8988T (cell line): ENCODE measurements at regions not wholly inside any gene's neighbourhood (a gene's known extent, or its start where the extent isn't known, plus 50 kb on each side); places are given as distances from the start of the nearest gene placed in this dataset.
"Not testable (repeated sequence)": the region's sequence is repeated elsewhere in the genome, so short reads cannot be mapped to it uniquely, and the experiment has no call there.

Source experiments
- DNase-seq: peaks from one replicate; pipeline ENCODE4 v3.0.0; 2011

- DNase-seq, result no peak
These were observed 76.1 kb upstream of the CNIH3 start for GRCh38 chr1:224539971-224540370.

GRCh38 chr1:224540535-224540934, 75.6 kb upstream of the CNIH3 start:
- DNase-seq, result no peak

DNA sequence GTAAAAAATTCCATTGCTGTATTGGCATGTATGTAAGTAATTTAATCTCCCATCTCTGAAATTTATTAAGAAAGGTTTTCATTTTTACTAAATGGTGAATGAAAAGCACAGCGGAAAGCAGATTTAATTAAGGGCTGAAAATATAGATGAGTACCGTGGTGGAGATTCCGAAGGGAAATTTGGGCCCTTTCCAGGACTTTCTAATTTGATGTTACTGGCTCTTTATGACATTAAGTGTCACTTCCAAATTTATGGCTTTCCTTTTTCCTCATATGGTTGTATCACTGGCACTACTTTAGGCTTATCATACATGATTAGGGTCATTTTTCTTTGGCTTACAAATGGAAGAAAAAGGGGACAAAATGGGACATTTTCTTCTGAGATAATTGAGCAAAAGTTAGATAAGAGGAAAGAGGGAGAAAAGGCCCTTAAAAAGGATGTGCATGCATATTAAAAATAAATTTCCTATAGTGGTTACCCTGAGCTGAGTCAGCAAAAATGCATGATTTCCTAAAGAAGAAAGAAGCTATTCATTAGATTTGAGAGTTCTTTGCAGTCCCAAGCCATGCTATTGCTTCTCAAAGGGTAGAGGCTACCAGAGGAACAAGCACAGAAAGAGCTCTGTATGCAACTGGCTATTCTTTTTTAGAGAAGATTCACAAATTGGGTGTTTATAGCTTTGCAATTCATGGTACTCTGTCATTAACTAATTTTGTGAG, 74.9 kb upstream of the CNIH3 start:
- DNase-seq, result no peak

- DNase-seq, result no peak
These were observed 74.1 kb upstream of the CNIH3 start for GRCh38 chr1:224541901-224542630.

DNA sequence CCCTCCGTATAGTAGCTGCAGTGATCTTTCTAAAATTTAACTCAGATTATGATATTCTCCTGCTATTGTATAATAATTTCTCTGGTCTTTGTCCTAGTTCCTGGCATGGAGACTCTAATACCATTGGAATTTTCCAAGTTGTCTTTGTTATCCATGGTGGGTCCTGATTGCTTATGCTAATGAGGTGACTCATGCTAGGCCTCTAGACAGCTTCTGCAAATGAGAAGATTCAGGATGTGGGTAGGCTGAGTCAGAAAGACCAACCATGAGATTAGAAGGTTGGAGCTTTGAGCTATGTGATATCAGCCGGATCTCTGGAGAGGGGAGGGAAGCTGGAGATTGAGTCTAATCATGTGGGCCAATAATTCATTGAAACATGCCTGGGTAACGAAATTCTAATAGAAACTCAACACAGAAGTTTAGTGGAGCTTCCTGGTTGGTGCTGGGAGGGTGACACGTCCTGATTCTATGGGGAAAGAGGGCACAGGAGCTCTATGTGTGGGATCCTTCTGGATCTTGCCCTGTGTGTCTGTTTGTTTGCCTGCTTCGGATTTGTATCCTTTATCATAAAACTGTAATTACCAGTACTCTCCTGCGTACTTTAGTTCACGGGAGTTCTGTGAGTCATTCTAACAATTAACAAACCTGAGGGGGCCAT, 73.2 kb upstream of the CNIH3 start:
- DNase-seq, result no peak

- no peak for DNase-seq
These were observed 72.7 kb upstream of the CNIH3 start for GRCh38 chr1:224543453-224543852.

GRCh38 chr1:224544346-224545110, 71.6 kb upstream of the CNIH3 start:
- no peak for DNase-seq

DNA sequence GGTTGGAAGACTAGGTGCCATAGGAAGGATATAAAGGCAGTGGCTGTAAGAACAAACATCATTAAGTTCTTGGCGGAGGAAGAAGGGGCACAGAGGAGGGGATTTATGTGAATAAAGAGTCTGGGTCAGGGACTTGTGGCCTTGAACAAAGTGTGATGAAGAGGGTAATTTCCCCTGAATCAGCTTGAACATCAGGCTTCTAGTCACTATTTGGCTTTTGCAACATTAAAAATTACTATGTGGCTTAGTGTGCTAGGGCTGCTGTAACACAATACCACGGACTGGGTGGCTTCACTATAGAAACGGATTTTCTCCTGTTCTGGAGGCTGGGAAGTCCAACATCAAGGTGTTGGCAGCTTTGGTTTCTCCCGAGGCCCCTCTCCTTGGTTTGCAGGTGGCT, 70.5 kb upstream of the CNIH3 start:
- DNase-seq, result no peak

DNA sequence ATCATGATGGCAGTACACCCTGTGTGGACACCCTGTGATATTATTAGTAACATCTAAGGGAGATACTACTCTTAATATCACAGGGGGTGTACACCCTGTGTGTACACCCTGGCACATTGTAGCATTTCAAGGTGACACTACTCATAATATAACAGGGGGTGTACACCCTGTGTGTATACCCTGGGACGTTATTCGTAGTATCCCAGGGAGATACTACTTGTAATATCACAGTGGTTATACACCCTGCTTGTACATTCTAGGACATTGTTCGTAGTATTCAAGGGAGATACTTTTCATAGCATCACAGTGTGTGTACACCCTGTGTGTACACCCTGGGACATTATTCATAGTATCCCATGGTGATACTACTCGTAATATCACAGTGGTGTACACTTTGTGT, 67.4 kb upstream of the CNIH3 start:
- no peak for DNase-seq

- not testable (repeated sequence) for DNase-seq
These were observed 64.9 kb upstream of the CNIH3 start for GRCh38 chr1:224551189-224551588.

- DNase-seq, result no peak
These were observed 62.1 kb upstream of the CNIH3 start for GRCh38 chr1:224554056-224554455.

DNA sequence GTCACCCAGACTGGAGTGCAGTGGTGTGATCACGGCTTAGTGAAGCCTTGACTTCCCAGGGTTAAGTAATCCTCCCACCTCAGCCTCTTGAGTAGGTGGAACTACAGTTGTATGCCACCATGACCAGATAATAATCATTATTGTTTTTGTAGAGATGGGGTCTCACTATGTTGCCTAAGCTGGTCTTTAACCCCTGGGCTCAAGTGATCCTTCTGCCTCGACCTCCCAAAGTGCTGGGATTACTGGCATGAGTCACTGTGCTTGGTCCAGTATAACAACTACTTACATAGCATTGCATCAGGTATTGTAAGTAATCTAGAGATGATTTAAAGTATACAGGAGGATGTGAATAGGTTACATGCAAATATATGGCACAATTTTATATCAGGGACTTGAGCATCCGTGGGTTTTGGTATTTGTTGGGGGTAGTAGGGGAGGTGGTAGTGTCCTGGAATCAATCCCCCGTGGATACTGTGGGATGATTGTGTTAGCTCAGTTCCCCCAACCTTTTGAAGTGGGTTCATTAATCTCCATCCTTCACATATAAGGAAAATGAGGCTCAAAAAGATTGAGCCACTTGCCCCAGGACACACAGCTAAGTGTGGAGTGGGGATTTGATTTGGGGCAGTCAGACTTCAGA, 61.4 kb upstream of the CNIH3 start:
- DNase-seq, result no peak

DNA sequence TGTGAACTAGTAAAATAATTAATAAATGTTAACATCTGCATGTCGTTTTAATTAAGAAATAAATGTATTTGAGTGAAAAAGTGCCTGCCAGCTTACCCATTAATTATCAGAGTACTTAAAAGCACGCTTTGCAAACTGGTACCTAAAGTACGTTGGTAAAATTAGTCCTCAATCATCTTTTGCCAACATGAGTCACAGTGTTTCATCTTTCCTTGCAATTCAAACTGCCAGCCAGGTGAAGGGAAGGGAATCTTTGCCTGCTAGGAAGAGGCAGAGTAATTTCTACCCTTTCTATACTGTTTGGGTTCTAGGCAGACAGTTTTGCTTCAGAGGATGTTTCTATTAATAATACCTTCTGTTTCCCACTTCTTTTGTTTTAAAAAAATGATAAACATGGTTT, 57.2 kb upstream of the CNIH3 start:
- DNase-seq, result no peak

- DNase-seq, result no peak
These were observed 56.0 kb upstream of the CNIH3 start for GRCh38 chr1:224559981-224560728.

DNA sequence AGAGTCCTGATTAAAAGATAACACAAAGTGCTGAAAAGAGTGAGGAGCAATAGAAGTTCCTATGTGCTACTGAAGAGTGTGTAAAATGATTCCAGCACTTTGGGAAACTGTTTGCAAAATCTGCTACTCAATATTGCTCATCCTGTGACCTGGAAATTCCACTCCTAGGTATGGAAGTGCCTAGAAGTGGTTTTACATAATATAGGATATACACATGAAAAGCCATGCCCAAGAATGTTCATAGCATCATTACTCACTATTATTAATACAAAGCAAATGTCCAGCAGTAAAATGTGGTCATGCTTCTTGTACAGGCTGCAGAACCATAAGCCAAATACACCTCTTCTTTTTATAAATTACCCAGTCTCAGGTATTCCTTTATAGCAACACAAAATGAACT, 53.2 kb upstream of the CNIH3 start:
- DNase-seq, result not testable (repeated sequence)

DNA sequence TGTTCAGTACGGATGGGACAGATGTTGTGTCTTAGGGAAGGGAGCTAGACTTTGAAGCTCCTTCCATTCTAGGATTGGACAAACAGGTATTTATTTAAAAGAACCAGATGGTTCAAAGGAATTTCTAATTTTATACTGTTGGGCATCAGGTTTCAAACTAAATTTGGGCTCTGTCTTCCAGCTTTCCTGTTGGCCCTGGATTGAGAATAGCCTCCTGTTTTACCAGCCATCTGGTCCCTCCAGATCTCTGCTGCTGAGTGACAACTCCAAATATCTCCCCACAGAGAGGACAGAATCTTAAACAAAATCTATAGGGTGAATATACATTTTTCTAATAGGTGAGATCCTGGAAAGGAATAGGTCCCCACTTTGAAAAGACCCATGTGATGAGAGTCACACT, 52.5 kb upstream of the CNIH3 start:
- DNase-seq, result no peak

DNA sequence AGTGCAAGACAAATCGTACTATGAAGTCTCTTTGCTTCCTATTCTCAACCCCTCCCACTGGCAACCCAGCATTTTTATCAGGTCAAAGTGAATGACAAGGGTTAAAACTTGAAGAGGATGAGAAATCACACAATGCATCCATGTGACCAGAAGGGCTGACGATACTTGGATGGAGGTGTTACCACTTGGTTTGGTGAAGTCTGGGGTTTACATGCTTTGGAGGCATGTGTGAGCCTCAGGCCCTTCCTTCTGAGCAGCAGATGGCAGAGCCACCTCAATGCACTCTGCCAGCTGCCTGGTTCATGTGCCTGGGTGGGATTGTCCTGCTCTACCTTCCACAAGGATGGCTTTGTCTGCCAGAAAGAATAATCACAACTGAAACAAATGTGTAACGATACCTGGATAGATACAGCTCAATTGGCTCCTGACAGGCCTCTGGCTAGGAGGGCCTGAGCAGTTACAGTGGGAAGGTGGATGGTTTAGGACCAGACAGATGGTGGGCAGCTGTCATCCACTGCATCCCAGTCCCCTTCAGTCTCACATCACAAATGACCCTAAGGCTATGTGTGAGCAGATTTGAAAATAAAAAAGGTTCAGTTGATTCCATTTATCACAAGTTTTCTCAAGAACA, 51.5 kb upstream of the CNIH3 start:
- DNase-seq, result no peak

DNA sequence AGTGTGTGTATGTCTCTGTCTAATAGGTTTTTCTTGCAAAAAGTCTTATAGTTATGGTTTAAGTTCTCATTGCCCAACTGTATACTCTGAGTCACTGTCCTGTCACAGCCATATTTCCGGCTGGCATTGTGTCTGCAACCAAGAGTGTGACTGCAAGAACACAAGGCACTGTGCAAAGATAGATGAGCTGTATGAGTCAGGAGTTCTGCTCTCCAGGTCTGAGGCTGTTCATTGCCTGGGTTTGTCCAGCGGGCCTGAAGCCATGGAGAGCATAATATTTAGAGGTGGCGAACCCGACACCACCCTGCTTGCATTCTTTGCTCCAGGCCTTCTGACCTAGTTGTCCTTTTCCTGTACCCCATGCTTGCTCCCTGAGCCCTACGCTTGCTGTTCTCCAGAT, 50.9 kb upstream of the CNIH3 start:
- peak; percentile 23 for DNase-seq

GRCh38 chr1:224565611-224566406, 50.3 kb upstream of the CNIH3 start:
- DNase-seq, result no peak
